GM19025 (cell line): ENCODE measurements at regions not wholly inside any gene's neighbourhood (a gene's known extent, or its start where the extent isn't known, plus 50 kb on each side); places are given as distances from the start of the nearest gene placed in this dataset.
"Not testable (repeated sequence)": the region's sequence is repeated elsewhere in the genome, so short reads cannot be mapped to it uniquely, and the experiment has no call there.

ENCODE experiments used
- ATAC-seq: cut with Tn5 transposase; IDR thresholded peaks from one replicate; pipeline ENCODE4 v1.9.1; 2021; ENCODE audit warnings: mild to moderate bottlenecking, low read depth, moderate library complexity; ENCODE audit not compliant: unreplicated experiment

DNA sequence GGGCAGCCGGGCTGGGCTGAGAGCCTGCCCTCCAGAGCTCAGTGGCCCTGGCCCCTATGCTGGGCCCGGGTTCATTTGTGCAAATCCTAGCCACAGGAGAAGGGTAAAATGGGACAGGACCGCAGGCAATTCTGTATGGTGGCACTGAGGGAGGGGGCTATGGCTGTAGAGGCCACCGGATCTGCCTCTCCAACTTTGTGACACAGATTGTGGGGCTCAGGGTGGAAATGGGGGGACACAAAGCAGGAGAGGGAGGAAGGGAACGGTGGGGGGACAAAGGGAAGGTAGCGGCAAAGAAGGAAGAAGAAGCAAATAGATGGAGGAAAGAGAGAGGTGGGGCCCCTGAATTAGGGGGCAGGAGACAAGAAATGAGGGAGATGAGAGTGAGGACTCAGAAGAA lies 201.1 kb downstream of the SMAD2 start:
- no peak for ATAC-seq

DNA sequence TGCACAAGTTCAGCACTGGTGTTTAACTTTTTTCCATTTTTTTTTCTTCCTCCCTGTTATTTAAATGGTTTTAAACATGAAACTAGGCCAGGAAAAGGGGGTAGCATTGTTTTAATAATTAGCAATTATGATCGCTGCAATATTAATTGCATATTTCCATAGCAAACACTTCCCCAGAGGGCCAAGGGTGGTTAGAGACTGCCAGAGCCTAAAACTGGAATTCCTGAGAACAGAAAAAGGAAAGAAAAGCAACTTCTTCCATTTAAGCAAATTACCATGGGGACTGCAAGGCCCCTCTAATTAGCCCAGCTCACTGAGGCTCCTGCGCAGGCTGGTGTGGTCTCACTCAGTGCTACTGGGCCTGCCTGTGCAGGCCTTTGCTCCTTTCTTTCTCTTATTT lies 201.5 kb downstream of the SMAD2 start:
- ATAC-seq, result no peak

DNA sequence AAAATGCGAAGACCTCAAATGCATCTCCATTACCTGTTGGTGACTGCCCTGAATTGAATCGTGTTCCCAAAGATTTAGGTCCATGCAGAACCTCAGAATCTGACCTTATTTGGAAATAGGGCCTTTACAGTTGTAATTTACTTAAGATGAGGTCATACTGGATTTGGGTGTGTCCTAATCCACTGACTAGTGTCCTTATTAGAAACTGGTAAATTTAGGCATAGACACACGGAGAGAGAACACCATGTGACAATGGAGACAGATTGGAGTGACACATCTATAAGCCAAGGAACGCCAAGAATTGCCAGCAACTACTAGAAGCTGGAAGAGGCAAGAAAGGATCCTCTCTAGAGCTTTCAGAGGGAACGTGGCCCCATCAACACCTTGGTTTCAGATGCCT lies 203.1 kb downstream of the SMAD2 start:
- ATAC-seq, result no peak

DNA sequence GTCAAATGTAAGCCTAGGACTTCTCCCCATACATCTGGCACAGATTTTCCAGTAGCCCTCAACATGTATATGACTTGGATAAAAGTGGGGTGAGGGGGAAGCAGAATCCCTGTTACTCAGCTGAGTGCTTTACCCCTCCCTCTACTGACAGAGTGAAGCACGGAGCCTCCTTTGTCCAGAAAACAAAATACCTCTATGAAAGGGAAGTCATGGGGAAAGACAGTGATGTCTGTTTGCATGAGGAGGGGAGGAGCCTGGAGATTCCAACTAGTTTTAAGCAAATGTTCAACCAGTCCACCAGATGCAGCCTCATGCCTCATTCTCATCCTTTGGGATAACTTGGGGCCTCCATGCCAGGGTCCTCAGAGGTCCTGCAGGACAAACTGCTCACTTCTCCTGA lies 203.9 kb downstream of the SMAD2 start:
- ATAC-seq, result no peak

DNA sequence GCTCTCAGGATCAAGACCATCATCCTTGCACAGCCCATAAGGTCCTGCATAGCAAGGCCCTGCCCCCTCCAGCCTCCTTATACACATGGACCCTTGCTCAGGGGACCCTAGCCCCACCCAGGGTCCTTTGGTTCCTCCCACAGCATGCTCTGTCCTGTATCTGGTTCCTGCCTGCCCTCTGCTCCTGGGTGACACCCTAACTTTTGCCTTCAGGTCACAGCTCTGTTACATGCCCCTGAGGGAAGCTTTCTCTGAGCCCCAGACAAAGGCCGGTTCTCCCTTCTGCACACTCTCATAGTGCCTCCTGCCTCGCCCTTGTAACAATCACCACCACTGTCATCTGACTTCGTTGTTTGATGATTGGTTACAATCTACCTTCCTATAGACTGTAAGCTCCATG lies 204.8 kb downstream of the SMAD2 start:
- no peak for ATAC-seq

DNA sequence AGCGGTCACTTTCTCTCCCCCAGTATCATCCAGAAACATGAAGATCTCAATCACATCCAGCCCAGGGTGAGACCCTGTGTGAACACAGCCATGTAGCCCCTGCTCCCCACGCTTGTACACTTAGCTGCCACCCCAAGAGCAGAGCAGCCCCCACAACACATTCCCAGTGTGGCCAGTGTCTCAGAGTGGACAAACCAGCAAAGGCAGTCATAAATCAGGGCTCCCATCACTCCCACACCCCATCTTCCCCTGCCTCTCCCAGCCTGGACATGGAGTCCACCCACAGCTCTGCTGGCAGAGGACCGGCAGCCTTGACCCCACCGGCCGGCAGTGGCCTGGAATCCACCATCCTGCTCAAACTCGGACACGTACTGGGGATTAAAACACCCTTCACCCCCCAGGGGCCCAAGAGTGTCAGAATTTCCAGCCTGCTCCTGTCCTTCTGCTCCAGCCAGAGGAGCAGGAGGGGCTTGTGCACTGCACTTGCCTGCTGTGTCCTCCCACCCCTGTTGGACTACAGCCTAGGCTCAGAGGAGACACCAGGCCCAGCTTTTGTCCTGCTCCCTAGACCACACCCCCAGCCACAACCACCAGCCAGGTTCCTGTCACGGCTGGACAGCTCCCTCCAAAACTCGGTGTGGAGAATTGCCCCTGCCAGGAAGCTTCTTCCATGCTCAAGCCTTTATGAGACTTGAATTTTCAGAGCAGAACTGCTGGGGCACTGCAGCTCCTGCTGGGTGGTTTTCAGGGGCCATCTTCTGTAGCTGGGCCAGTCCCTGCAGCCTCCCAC lies 206.1 kb downstream of the SMAD2 start:
- no peak for ATAC-seq

DNA sequence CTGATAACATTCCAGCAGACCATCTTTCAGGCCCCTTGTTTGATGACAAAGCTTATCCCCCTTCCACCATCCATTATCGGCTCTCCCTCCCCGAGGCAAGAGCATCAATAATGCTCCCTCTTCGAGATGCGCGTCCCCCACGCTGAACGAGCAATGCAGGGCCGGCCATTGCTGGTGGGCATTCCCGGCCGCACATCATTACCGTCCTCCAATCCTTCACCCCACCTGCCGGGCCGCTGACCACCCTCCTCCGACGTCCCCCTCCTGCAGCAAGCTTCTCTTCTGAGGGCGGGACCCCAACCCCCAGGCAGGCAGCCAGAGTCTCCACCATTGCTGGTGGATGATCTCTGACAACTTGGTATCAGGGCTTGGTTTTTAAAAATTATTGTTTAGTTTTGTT lies 208.6 kb downstream of the SMAD2 start:
- no peak for ATAC-seq

DNA sequence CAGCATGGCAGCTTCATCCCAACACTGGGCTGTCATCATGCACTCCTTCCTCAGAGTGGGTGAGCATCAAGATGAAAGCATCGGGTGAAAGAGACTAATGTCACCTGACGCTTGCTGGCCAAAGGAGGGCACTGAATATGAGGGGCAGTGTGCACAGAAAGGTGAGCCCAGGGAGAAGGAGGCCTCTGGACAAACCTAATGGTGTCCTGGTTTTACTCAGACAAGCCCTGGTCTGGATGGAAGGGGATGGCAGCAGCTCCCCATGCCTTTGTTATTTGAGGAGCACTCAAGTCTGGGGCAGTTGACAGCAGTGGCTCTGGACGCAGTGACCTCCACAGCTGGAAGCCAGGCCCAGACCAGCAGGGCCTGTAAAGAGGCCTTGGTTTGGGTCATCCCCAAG lies 209.7 kb downstream of the SMAD2 start:
- no peak for ATAC-seq

DNA sequence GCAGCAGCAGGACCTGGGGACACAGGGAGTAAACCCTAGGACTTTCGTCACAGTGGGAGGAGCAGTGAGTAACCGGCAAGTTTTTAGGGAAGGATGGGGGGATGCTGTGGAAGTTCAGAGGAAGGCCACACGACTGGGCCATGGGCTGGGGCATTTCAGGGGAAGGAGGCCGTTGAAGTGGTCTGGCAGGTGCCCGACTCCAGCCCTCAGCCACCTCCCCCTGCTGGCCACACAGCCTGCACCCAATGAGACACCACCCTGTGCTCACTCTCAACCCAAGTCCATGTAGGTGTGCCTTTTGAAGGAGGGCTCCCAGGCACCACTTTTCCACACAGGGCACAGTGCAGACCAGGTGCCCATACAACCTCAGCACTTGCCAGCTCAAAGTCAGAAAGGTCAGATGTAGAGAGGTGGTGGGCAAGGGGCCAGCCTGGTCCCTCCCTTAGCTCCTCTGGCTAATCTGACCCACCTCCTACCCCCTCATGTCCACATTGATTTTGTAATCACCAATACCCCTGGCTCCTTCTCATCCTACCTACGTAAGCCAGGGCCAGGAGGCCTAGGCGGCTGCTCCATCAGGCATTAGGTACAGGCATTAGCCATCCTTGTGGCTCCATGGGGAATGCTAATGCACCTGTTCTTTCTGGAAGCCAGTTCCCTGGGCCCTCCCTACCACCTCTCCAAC lies 211.2 kb downstream of the SMAD2 start:
- ATAC-seq, result no peak

DNA sequence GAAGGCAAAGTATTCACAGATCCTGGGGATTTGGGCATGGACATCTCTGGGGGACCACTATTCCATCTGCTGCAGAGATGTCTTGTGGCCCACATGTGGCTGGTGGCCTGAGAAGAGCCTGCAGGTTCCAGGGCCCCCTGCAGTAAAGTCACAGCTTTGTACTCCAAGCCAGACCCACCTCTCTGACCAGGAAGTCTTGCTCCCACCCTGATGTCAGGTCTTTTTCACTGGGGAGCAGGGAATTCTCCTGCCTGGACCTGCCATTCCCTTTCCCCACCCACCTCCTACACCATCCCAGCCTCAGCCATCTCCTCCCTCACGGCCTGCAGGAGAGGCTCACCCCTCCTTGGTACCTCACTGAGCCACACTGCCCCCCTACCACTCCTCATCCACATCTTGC lies 211.8 kb downstream of the SMAD2 start:
- ATAC-seq, result no peak

DNA sequence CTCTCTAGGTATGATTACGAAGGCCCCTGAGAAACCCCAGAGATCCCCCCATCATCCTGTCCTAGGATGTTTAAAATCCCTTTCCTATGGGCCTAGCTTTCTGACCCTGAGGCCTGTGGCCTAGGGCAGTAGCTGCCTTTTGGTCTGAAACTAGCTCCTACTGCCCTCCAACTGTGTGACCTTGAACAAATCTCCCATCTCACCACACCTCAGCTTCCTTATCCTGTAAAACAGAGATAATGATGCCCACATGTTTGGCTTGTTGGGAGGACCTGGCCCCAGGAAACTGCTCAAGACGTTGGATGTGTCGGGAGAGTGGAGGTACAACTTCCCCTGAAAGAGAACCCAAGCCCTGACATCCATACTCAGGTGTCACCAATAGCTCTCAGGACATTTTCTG lies 213.2 kb downstream of the SMAD2 start:
- ATAC-seq, result no peak

DNA sequence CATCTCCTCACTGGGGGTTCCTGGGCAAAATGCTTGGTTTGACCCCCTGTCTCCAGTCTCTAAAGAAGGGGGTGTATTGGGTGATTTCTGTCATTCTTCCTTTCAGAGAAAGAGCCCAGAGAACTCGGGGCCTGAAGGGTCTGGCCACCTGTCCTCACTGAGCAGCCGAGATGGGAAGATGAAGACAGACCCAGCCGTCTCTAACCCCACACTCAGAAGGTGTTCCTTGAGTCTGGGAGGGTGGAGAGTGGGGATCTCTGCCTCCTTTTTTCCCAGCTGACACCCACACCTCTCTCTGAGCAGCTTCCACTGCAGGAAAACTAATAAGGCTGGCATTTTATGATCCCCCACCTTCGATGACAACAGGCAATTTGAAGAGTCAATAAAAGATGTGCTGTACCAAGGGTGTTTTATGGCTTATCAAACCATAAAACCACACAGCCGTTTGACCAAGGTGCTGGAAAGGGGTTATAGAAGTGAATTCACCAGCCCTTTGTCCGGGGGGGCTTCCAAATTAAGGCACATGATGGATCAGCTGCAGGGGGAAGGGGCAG lies 213.8 kb downstream of the SMAD2 start:
- ATAC-seq, result no peak

DNA sequence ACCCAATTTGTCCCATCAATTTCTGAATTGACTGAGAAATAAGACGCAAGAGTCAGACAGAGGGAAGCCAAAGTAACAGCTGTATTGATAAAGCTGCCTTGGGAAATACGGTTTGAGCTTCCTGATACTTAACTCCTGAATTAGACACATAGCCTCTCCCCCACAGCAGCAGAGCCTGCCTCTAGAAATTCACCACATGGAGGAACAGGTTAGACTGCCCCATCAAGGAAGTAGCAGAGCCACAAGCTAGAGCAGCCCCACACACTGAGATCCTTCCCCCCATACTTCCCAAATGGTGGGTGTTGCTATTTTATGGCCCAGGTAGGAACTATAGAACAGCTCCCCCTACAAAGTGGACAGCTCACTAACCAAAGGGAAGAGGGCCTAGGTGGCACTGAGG lies 220.0 kb downstream of the SMAD2 start:
- no peak for ATAC-seq

DNA sequence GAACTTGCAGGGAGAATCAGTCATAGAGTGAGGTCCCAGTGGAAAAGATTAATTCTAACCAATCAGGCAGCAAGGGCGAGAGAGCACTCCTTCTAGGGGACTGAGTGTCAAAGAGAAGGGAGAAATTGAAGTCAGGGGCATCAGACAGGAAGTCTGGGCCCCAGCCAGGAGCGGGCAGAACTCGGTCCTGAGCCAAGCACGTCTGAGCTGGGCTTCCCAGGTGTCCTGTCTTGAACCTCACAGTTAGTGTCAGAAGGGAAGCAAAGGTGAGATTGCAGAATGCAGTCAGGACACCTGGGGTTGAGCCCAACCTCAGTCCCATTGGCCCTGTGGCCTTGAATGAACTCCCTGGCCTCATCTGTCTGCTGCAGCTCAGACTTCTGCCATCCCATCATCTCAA lies 220.9 kb downstream of the SMAD2 start:
- no peak for ATAC-seq

DNA sequence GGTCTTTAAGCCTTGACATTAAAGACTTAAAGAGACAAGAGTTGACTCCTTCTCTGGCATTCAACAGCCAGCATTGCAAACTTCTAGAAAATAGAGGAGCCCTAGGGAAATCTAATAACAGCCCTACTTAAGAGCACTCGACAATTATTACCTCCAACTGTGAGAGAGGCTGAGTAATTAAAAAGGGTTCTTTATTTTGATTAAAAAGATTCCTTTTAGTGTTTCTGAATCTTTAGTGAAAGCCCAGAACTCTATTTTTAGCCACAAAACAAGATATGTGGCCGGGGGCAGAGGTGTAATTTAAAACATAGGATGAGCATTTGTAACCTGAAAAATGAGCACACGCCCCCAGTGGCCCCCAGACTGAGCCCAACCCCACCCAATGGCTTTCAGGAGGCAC lies 222.3 kb downstream of the SMAD2 start:
- no peak for ATAC-seq

DNA sequence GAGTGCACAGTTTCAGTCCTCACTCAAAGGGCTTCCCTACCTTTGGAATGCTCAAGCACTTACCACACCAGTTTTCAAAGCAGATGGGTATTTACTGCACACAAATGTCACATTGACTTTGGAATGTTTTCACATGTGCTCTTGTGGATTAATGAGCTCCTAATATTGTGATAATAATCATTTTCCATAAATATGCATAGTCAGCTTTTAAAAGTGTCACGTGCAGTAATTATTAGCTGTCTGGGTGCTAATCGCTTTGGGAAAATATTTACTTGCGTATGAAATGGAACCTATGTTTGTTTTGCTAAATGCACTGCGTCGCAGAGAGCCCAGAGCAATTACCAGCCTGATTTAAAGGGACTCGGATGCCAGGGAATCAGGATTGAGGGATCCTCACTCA lies 229.3 kb downstream of the SMAD2 start:
- no peak for ATAC-seq

DNA sequence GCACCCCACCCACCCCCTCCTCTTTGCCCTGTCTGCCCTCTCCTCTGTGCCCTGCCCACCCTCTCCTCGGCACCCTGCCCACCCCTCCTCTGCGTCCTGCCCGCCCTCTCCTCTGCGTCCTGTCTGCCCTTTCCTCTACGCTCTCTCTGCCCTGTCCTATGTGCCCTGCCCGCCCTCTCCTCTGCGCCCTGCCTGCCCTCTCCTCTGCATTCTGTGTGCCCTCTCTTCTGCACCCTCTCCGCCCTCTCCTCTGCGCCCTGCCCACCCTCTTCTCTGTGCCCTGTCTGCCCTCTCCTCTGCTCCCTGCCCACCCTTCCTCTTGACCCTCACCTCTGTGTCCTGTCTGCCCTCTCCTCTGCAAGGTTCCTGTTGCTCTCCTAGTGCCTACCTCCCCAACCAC lies 233.6 kb downstream of the SMAD2 start:
- ATAC-seq, result no peak

DNA sequence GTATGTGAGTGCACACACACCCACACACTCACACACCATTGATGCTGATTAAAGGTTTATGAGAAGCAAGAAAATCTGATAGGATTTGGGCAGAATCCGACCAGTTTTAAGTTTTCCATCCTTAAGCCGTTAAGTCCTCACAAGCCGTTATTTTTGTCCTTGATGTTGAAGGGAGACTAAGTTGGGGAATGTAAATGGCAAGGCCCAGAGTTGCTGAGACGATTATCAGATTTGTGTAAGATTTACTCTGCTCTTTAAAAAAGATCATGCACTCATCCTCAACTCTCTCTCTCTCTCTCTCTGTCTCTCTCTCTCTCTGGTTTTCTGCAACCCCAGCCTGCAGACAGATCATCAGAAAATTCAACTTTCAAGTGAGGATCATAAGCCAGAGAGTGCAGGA lies 238.8 kb downstream of the SMAD2 start:
- no peak for ATAC-seq

DNA sequence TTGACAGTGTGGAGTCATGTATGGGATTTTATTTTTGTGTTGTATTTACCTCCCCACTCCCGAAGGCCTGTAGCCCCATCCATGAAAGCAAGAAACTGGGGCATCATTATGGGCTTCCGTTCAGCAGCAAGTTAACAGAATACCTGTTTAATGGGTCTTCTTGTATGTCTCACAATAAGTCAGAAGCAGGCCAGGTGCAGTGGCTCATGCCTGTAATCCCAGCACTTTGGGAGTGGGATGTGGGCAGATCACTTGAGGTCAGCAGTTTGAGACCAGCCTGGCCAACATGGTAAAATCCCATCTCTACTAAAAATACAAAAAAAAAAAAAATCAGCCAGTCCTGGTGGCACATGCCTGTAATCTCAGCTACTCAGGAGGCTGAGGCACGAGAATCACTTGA lies 239.7 kb downstream of the SMAD2 start:
- not testable (repeated sequence) for ATAC-seq

DNA sequence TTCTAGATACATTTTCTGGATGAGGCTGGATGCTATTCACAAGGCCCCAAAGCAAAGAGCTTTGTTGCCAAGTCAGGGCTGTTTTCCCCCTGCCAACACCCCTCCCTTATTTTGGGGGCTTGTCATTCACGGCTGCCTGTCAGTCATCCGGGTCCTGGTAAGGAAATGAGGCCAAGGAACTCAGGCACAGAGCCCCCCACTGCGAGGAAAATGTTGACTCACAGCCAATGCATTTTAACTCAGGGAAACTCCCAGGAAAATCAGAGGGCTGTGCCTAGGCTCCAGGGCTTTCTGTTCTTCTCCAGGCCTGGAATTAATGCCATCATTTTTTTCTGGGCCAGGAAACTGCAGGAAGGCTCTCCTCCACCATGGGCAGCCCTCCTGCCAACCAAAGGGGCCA lies 241.1 kb downstream of the SMAD2 start:
- no peak for ATAC-seq

DNA sequence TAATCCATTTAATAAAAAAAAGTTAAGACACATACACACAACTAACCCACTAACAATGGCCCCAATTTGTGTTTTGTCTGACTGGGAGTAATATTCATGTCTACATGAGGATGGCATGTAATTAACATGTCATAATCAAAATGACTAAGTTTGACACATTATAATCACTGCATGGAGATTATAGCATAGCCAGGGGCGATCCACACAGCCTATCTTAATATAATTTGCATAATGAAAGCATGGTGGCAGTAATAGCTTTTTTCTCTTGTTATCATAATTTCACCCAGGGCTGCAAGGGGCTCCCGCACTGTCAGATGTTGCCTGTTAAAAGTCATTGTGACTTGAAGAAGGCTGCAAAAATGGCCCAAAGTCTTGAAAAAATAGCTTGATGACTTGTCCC lies 243.7 kb downstream of the SMAD2 start:
- ATAC-seq, result no peak

DNA sequence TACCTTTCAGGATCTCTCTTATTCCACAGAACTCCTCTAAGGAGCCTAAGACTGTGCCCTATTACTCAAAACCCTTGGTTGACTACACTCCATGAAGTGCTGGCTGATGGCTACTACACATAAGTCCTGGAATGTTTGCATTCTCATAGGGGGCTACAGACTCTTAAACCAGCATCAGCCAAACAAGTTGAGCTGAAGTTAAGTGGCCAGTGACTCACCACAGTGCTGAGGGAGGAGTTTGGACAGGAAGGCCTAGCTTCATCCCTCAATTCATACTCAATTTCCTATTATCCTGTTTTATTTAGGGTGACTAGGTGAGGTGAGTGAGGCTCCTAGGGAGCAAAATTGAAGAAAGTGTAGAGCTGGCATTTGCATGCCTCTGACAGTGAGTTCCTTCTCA lies 246.7 kb downstream of the SMAD2 start:
- no peak for ATAC-seq
